Ureter (tissue), 1 donor: ENCODE measurements at regions not wholly inside any gene's neighbourhood (a gene's known extent, or its start where the extent isn't known, plus 50 kb on each side); places are given as distances from the start of the nearest gene placed in this dataset.

Experiments
- DNase-seq: peaks from one replicate; pipeline ENCODE4 v3.0.0-alpha.2; 2020; ENCODE audit warnings: low spot score
- donor health status: DM: yes; HTN: yes; CAD: no.

DNA sequence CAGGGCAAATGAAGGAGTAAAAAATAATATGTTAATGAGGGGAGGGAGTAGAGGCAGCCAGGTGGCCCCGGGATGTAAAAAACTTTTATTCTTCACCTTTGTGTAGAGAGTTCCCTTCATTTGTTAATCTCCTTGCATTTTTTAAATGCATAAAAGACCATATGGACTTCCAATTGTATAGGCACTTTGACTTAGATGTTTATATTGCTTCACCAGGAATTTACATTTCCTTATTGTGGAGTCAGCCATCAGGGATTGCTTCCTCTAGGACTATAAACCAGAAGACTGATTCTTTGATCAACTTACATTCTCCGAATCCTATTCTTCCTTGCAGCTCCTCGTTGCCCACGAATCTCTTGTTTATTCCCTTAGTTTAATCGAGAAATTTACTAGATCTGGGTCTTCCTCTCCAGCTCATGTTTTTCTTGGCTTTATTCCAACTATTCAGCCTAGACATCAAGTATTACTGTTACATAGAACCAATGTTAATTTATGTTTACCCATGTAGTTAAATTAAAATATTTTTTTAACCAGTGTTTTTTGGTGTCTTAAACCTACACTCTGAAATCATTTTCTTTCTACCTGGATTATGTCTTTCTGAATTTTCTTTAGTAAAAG is 1187.0 kb upstream of the SLC10A2 start:
- DNase-seq: no peak

DNA sequence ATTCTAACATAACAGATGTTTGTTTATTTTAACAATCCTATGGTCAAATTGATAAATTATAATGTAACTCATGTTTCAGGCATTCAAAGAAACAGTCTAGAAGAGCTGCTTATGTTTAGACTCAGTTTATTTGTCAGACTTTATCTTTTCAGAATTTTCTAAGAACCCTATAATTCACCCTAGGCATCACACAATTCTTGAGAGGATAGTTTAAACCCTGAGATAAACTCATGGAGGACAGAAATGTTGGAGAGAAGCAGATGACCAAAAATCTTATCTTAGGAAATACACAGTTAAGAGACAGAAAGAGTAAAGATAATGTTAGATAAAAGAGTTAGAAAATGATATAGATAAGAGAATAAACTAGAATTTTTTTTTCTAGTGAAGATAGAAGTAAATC is 1185.7 kb upstream of the SLC10A2 start:
- no peak for DNase-seq

DNA sequence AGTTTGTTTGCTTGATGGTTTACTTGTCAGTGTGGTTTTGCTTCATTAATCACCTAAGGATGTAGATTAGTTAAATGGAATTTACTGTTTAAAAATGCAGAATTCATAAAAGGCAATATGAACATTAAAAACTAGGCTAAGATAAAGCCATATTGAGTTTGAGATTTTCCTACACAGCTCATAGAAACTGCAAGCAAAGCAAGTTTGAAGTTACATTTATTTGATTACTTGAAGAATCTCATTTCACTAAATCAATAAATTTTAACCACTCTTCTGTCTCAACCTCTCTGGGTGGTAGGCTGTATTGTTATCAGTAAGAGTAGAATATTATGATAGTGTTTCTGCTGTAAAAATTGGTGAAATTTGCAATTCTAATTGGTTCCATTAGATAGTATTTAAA is 1180.7 kb upstream of the SLC10A2 start:
- DNase-seq: no peak

DNA sequence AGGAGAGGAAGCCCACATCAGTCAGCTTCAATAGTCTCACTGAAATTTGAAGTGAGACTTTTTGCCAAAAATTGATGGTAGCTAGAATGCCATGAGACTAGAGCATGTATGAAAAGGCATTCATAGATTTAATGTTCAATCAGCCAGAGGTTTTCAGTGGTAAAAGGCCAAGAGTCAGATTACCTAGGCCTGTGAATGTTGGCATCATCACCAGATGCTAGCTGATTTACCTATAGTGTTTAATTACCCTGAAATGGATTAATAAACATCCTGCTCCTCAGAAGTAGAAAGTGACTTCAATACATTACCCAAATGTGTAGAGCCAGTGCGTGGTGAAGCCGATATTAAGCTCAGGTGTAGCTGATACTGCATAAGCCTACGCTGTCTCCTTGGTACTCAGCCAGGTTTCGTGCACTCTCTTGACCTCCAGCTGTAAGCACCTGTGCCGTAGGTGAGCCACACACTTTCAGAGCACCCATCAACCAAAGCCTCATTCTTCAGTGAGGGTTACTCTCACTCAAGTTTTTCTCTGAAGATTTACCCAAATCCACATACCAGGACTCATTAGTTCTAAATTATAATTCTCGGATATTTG is 1140.3 kb upstream of the SLC10A2 start:
- DNase-seq: no peak

DNA sequence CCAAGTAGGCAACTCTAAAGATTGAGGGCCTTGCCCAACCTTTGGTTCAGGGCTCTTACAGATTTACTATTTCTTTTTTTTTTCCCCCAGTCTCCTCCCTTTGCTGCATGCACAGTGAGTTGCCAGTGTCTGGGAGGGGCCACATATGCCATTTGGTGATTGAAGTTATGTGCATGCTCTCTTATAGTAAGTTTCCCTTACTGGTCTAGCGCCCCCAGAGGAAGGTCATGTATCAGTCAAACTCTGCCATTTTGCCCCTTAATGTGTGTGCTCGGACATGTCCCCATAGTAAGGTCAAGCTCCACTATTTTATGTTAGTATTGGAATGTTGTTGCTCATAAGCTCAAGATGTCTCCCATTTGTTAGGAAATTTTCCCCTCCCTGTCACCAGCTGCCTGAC is 1138.0 kb upstream of the SLC10A2 start:
- no peak for DNase-seq

DNA sequence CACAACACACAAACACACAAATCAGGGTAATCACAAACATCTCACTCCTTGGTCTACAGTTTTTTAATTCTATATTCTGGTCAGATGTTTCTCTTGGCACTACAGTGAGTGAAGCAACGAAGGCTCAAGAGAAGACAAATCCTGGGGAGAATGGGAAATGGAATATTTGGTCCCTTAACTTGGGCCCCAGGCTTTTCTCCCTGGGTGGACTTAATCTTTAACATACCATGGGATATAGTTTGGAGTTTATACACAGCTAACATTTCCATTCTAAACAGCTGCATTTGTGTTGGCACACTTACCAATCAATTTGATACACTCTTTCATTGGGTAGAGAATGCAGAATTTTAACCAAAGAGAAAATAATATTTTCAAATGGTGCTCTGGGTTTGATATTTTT is 1132.6 kb upstream of the SLC10A2 start:
- no peak for DNase-seq

DNA sequence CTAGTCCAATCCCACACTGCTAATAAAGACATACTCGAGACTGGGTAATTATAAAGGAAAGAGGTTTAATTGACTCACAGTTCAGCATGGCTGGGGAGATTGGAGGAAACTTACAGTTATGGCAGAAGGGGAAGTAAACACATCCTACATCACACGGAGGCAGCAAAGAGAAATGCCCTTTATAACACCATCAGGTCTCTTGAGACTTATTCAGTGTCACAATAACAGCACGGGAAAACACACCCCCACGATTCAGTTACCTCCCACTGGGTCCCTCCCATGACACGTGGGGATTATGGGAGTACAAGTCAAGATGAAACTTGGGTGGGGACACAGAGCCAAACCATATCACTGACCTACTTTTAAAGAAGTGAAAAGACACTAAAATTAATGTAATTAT is 1130.4 kb upstream of the SLC10A2 start:
- DNase-seq: no peak

DNA sequence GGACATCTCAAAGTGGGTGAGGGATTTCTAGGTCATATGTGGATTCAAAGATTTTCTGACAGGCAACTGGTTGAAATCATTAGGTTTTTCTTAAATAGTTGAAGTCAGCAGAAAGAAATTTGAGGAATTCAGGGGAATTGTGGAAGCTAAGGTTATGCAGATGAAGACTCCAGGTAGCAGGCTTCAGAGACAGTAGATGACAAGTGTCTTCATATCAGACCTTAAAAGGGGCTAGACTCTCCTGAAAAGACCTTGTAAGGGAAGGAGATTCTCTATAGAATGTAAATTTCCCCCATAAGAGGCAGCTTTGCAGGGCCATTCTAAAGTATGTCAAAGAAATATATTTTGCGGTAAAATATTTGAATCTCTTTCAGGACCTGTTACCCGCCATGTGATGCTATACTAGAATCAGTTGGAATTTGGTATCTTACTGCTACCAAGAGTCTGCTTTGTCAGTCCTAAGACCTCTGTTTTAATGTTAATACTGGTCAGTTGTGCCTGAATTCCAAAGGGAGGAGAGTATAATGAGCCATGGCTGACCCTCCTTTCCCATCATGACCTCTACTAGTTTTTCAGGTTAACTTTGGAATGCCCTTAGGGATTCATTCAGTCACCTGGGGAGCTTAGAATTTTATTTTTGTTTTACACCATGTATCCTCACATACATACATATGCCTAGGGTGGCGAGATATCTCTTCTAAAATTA is 1115.5 kb upstream of the SLC10A2 start:
- no peak for DNase-seq

DNA sequence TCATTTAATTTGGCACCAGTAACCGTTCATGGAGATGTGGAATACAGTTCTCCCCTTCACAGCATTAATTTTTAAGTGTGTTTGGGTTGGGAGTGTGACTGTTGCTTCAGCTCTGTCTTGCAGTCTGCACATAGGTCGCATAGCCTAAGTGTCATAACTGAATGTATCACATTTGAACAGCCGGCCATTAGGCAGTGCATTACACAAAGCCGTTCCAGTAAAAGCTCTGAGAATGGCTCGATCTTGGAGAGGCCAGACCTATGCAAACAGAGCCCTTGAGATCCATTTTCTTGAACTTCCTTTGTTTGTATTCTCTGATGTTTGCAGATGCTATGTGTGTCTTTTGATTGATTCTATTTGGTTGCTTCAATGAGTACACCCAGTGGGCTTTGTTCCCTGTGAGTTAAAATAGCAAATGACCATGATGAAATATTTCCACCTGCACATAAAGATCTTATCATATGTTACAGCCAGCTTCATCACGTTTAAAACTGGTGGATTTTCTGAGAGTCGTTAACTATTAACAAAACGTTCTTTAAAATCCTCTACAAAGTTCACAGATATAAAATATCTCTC is 1104.9 kb upstream of the SLC10A2 start:
- no peak for DNase-seq

DNA sequence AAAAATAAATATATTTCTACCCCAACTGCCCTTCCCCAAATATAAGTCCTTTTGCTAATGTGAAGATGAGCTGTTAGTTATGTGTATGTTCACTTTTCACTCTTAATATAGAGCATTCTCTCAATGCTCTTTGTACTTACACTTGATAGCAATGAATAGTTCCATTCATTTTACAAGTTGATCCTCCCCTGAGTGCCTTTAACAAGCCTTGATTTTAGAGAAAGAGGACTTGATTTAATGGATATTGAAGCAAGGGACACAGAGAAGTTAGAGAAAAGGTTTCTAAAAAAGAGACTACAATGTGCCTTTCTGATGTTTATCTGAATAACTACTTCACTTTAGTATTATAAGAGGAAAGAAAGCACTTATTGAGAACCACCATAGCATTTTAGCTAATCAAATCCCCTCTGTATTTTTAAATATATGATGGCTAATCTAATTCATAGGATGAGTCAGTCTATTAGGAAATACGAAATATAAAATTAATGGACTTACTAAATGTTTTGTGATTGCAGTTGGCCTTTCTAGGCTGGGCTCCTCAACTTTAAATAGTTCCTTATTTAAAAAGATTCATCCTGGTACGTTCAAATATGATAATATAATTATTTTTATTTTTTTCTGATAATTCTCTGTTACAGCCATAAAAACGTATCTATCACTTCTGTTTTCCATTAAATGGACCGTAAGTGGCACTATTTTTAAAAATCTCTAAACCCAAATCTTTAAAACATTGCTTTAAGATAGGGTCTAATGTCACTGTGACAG is 1097.8 kb upstream of the SLC10A2 start:
- no peak for DNase-seq

DNA sequence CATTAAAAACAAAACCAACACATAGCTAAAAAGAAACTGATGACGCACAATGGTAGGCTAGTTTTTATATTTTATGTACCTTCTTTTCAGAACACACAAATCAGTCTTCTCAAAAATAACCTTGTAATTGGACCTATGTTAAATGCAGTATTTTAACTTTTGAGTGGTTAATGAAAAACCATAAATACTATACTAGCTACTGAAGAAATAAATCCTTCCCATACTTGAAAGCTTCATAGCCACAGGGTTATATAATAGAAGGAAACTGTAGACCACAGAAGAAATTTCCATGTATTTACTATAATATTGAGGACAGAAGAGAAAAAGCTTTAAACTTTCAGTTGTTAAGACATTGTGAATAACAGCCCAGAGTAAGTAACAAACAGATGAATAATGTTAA is 1094.3 kb upstream of the SLC10A2 start:
- DNase-seq: no peak

DNA sequence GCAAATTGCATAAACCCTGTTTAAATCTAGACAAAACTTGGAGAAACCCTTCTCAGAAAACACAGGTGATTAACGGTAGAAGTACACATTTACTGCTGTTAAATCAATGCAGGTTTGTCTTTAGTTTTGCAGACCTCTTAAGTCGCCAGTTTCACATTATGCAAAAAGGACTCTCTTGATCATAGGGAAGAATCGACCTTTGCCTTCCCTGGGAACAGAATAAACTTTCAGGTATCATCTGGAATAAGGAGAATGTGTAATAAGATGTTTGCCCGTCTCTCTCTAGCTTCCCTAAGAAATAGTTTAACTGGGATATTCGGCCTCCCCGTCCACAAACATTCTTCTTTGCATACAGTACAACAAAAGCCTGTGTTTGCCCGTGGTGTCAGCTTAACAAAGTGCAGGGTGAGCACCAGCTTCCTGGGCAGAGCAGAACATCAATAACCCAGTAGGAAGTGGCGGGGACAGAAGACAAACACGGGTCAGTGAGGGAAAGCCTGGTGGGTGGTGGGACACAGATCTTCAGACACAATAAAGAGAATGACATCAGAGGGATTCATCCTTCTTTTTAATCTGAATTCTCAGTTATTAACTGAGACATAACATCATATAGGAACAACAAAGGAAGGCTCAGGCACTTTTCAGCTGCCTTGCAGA is 1077.7 kb upstream of the SLC10A2 start:
- no peak for DNase-seq

DNA sequence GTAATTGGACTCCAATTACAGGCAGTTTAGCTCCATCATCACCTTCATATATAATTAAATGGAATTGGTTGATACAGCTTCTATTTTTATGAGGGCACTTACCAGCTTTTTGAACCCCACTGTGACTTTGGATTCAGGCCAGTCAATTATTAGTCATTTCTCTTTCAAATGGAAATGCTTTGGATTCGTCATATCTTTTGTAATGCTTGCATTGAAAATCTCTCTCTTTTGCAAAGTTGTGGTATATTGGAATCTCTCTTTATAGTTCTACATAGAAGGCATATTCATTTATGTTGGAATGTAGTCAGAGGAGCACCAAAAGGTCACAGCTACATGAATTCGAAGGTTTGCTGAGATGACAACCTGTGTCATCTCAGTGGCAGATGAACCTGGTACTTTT is 1074.3 kb upstream of the SLC10A2 start:
- DNase-seq: no peak

DNA sequence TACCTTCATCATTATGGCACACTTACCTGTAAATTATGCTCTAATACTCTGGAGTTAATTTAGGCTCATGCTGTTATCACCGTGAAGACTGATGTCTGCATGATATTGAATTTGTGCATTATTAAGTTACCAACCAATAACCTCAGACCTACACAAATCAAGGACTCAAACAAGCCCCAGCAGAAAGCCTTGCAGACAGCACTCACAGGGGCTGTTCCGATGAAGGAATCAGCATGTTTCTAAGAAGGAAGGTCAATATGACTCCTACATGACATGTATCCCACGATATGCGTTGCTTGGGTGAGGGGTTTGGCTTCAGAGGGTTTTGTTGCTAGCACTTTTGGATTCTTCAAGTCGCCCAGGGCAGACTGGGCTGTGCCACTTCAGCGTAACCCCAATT is 1071.2 kb upstream of the SLC10A2 start:
- DNase-seq: no peak

DNA sequence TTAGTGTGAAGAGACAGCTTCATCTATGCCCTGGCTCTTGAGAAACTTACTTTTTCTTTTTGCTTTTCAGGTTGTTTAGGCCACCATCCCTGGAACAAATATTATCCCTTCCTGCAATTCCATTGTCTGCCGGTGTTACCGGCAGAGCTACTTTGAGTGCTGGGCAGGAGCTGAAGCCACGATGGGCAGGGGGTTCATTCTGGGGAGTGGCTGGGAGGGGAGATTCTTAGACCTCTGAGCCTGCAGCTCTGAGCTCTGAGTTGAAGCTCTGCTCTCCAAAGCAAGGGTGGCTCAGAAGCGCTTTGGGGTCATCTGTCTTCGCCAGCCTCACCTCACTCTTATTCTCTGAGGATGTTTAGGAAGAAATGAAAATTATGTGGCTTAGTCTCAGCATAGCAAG is 1066.6 kb upstream of the SLC10A2 start:
- no peak for DNase-seq

DNA sequence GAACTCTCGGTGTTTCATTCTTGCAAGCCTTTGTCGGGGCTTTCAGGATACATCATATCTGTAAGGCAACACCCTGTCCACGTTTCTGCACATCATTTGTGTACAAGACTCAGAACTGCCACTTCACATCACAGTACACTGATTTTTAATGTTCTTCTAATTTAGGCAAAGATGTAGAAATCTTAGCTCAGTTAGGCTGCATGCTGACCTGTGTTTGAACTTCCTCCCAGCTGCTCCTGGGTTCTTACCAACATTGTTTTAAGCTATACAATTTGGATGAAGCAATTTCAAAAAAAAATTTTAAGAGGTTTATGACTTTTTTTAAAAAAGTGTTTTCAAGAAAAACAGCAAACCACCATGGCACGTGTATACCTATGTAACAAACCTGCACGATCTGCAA is 1047.9 kb upstream of the SLC10A2 start:
- no peak for DNase-seq

DNA sequence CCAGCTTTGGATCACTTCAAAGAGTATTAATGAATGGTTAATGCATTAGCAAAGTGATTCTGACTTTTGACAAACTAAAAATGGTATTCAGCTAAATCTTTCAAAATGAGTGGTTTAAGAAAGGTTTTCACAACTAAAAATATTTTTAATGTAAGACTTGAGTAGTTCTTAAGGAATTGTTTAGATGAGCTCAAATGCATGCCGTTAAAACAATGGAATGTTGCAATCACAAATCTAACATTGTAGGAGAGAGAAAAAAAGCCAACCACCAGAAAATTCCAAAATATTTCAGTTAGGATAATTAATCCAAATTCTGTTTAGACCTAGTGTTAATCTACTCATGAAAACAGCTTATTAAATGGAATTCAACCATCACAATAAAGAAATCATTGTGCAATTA is 1044.8 kb upstream of the SLC10A2 start:
- DNase-seq: no peak

DNA sequence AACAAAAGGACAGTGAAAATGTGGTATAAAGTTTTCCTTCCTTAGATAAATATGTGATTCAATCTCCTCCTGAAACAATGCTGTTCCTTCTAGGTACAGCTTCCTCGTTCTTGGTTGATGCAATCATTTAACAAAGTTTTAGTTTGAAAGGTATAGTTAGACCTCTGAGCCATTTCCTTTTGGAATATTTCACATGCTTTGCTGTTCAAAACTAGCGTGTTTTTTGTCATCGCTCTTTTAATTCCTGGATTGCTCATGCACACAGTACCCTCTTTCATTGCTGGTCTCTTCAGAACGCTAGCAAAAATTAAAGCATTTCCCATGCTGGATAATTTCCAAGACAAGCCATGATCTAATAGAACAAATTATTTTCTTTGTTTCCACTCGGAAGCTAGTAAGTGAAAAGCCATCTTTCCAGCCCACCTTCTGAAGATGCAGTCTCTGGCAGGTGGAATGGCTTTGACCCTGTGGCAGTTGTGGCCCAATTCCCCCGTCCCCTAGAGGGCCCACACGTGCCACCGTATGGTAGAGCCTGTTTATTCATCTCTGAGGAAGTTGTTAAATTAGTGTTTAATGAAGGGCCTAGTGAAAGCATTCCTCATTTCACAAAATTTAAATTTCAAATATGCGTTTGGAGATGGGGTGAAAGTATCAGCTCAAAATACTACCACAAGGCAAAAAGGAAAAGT is 1040.6 kb upstream of the SLC10A2 start:
- DNase-seq: no peak

DNA sequence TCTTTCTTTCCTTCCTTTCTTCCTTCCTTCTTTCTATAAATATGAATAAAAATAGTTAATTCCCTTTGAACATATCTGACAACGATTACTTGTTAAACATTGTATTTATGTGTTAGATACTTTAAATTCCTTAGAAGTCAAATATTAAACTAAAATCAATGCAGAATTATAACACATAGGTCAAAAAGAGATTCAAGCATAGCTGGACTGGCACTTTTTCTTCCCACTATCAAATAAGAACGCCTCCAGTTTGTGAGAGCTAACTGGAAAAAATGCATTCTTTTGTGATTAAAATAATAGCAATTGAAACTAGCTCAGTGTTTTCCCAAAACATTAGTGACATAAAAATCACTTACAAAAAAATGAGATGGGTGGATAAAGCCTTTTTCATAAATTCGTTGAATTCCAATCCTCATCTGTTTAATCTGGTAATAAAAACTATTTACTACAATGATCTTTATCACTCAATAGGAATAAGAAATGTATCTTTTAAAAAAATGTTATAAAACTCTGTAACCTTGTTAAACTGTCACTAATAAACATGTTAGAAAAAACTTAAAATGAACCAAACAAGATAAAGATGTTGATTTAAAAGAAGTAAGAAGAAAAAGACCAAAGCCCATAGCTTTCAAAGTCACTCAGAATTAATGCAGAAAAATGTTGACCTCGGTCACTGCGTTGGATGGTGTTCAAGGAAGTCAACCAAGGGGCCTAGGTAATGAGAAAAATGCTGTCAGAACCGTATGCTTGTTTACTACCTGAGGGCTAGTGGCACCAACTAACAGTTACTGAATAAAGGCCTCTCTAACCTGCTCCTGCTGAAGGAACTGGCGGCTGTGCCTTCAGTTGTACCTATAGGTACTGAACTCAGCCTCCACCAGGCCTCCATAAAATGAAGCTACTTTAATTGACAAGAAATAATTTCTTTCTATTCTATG is 1039.5 kb upstream of the SLC10A2 start:
- DNase-seq: no peak

DNA sequence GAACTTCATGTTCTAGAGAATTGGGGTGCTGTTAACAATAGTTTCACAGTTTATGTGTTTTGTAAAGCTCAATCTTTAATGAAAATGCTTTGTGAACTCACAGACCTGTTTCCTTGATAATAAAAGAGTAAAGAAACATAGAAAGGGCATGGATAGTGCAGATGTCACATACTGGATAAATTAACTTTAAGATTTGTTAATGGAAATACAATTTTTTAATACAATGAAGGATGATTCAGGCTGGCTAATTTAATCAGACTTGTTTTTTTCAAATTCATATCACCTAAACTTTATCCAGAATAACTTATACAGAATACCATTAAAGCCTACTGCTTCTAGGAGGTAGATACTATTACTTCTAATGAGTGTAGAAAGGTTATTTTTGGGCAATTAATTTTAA is 1033.5 kb upstream of the SLC10A2 start:
- DNase-seq: no peak
